Kidney (tissue), 13 donors: ENCODE measurements at regions not wholly inside any gene's neighbourhood (a gene's known extent, or its start where the extent isn't known, plus 50 kb on each side); places are given as distances from the start of the nearest gene placed in this dataset.

Experiments used
- DNase-seq, 5 donors: peaks; one replicate each; pipeline ENCODE4 v3.0.0-alpha.2; 2013 to 2020
- FAIRE-seq: peaks from 2 replicates; lab custom pipeline; 2012; peaks lifted over from hg19 to GRCh38; lab: Jason Lieb, UNC
- H3K27ac ChIP-seq, 2 donors: one replicate each; pipeline ENCODE4 v1.7.0; 2013; ENCODE audit warnings: low read depth in 2 of 2, low read length in 2 of 2, inconsistent platforms in 1 of 2
- H3K27me3 ChIP-seq: one replicate; pipeline ENCODE4 v1.7.1; 2013; ENCODE audit warnings: low read length, inconsistent platforms; ENCODE audit not compliant: control insufficient read depth, insufficient read depth
- H3K36me3 ChIP-seq, 3 donors: one replicate each; pipeline versions ENCODE4 v1.7.0 to v1.7.1; 2013; ENCODE audit warnings: low read length in 3 of 3, control low read depth in 1 of 3, inconsistent platforms in 1 of 3; ENCODE audit not compliant: insufficient read depth in 3 of 3, control insufficient read depth in 2 of 3
- H3K4me1 ChIP-seq, 3 donors: one replicate each; pipeline versions ENCODE4 v1.7.0 to v1.7.1; 2013; ENCODE audit warnings: low read length in 3 of 3, inconsistent platforms in 1 of 3, low read depth in 1 of 3; ENCODE audit not compliant: control insufficient read depth in 2 of 3, insufficient read depth in 2 of 3
- H3K4me3 ChIP-seq, 3 donors: one replicate each; pipeline versions ENCODE4 v1.7.0 to v1.8.1; 2013; ENCODE audit warnings: low read length in 3 of 3, control low read depth in 1 of 3, inconsistent platforms in 1 of 3
- H3K9ac ChIP-seq, 3 donors: one replicate each; pipeline versions ENCODE4 v1.7.0 to v1.7.1; 2013; ENCODE audit warnings: low read length in 3 of 3, control low read depth in 1 of 3, inconsistent platforms in 1 of 3
- H3K9me3 ChIP-seq, 3 donors: one replicate each; pipeline versions ENCODE4 v1.7.0 to v1.7.1; 2013; ENCODE audit warnings: low read length in 3 of 3, control low read depth in 1 of 3, inconsistent platforms in 1 of 3; ENCODE audit not compliant: control insufficient read depth in 2 of 3, insufficient read depth in 1 of 3
- intact Hi-C: fragments of 100-400 bp; cut with DNase I; formaldehyde crosslinking; loops from one replicate; pipeline ENCODE4 v1.11.1; 2022
- TF ChIP-seq, protein P1 (sequence below): IDR thresholded peaks from 3 replicates; pipeline ENCODE4 v1.5.1; 2012; ENCODE audit warnings: mild to moderate bottlenecking, moderate library complexity, borderline replicate concordance; ENCODE audit not compliant: insufficient read depth; ENCODE audit errors: extremely low read depth
- donor health status: control.
- donor health status: control.
- donor health status: control.
- donor health status: control.
- donor health status: control.
- donor health status: DM: yes; HTN: yes; CAD: no.
- donor health status: Normal renal cell carcinoma (clear cell type).

GRCh38 chr22:22429369-22430108 lies 79.0 kb downstream of the ZNF280B start:
- Histone ChIP-seq H3K27ac (no peak overlapping the region), H3K9me3 (peaks cover 0 to 5% (median 0%) of the 10 kb centered on the region in 3 donors)
- intact Hi-C loops, result no loop called here

DNA sequence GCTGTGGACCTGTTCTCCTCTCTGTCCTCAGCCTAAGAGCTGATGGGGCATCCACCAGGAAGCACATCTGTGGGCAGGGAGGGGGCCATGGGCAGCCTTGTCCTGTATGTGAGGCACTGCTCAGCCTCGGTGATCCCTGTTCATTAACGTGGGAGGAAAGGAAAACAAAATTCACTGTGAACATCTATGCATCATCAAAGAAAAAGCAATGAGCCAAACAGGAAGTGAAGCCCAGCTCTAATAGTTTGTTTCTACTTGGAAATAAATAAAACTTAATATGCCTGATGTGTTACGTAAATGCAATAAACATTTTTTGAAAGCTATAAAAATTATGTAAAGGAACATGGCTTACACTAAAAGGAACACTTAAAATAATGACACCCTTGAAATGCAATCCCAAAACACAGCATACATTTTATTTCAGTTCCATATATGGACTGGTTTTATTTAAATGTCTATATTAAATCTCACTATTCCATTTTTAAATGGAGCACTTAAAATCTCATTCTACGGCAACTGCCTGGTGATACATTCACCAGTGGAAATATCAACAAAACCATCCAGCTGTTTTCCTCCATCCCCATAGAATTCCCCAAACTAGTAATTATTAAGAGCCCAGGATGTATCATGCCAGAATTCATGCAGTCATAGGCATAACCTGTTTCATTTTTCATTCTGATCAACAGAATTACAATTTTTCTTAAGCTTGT lies 78.3 kb downstream of the ZNF280B start:
- Histone ChIP-seq H3K27ac (no peak overlapping the region), H3K4me3 (no peak overlapping the region), H3K36me3 (no peaks in the 10 kb centered on the region), H3K9ac (no peak overlapping the region), H3K27me3 (no peaks in the 10 kb centered on the region), H3K9me3 (peaks cover 0 to 5% (median 0%) of the 10 kb centered on the region in 3 donors), H3K4me1 (no peaks in the 10 kb centered on the region)
- DNase-seq, result peak in 3 of 5 donors; percentile 26 to 75 (median 35)
- intact Hi-C loops, result no loop called here
- TF ChIP-seq, protein P1, sequence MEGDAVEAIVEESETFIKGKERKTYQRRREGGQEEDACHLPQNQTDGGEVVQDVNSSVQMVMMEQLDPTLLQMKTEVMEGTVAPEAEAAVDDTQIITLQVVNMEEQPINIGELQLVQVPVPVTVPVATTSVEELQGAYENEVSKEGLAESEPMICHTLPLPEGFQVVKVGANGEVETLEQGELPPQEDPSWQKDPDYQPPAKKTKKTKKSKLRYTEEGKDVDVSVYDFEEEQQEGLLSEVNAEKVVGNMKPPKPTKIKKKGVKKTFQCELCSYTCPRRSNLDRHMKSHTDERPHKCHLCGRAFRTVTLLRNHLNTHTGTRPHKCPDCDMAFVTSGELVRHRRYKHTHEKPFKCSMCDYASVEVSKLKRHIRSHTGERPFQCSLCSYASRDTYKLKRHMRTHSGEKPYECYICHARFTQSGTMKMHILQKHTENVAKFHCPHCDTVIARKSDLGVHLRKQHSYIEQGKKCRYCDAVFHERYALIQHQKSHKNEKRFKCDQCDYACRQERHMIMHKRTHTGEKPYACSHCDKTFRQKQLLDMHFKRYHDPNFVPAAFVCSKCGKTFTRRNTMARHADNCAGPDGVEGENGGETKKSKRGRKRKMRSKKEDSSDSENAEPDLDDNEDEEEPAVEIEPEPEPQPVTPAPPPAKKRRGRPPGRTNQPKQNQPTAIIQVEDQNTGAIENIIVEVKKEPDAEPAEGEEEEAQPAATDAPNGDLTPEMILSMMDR, result no peak
- FAIRE-seq, result no peak

More at GRCh38 chr22:22429369-22430108, 79.0 kb downstream of the ZNF280B start:
- TF ChIP-seq, protein P1, result no peak
- no peaks in the 10 kb centered on the region for H3K36me3 ChIP-seq
- H3K4me3 ChIP-seq, result no peak overlapping the region
- H3K9ac ChIP-seq, result no peak overlapping the region
- DNase-seq (peak in 1 of 5 donors; percentile 27), FAIRE-seq (no peak)
- no peaks in the 10 kb centered on the region for H3K27me3 ChIP-seq
- no peaks in the 10 kb centered on the region for H3K4me1 ChIP-seq

DNA sequence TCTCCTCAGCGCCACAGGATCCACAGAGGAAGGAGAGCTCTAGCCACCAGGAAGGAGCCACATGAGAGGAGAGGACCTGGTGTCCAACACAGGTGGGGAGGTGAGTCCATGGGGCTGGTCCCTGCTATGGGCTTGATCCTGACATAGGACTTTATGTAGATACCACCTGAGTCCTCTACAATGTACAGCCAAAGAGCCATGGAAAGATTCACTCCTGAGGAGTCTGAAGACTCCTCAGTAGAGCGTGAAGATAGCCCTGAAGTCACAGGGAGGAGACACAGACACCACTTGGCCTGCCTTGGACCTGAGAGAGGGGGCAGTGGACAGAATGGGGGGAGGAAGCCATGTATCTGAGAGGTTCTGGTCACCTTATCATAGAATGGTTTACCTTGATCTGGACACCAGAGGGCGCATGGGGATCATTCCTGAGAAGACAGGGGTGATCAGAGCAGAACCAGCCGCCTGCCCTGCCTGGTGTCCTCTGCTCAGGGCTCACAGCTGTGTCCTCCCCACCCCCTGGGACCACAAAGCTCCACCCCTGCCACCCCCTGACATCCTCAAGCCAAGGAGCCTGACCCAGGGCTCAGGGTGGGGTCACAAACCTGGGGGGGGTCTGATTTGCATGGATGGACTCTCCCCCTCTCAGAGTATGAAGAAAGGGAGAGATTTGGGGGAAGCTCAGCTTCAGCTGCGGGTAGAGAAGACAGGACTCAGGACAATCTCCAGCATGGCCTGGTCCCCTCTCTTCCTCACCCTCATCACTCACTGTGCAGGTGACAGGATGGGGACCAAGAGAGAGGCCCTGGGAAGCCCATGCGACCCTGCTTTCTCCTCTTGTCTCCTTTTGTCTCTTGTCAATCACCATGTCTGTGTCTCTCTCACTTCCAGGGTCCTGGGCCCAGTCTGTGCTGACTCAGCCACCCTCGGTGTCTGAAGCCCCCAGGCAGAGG lies 77.0 kb downstream of the ZNF280B start:
- DNase-seq, result peak in 4 of 5 donors; percentile 68 to 85 (median 74)
- TF ChIP-seq, protein P1, result peak; percentile 45
- FAIRE-seq, result no peak

More for the DNA sequence above, 77.0 kb downstream of the ZNF280B start:
- Histone ChIP-seq H3K4me1 (no peaks in the 10 kb centered on the region), H3K27me3 (no peaks in the 10 kb centered on the region), H3K9me3 (peaks cover 0 to 5% (median 0%) of the 10 kb centered on the region in 3 donors), H3K27ac (no peak overlapping the region), H3K9ac (no peak overlapping the region), H3K36me3 (no peaks in the 10 kb centered on the region), H3K4me3 (no peak overlapping the region)
- intact Hi-C loops, result no loop called here
